ENCODE measurements at regions not wholly inside any gene's neighbourhood (a gene's known extent, or its start where the extent isn't known, plus 50 kb on each side); places are given as distances from the start of the nearest gene placed in this dataset.

GRCh38 chr14:101001311-101002069 lies 98.0 kb upstream of the RTL1 start:
- no peak for TF ChIP-seq MAX (IDR thresholded peaks at IDR 0.05; ENCODE audit: low read depth)
- TF ChIP-seq RFX5 (IDR thresholded peaks at IDR 0.05; ENCODE audit: low read length), result no peak
- no peak for TF ChIP-seq EZH2phosphoT487 (IDR thresholded peaks at IDR 0.05; ENCODE audit: borderline replicate concordance, low read depth)
- TF ChIP-seq FOXM1 (IDR thresholded peaks at IDR 0.05; ENCODE audit: low read depth), result no peak
- TF ChIP-seq CTCF (IDR thresholded peaks at IDR 0.05), result no peak
- no peak for TF ChIP-seq TAF1 (IDR thresholded peaks at IDR 0.05; ENCODE audit: borderline replicate concordance, low read depth, low read length)
- TF ChIP-seq CHD2 (IDR thresholded peaks at IDR 0.05; ENCODE audit: low read length, partially characterized antibody), result no peak
- no peak for TF ChIP-seq MXI1 (IDR thresholded peaks at IDR 0.05; ENCODE audit: low read depth, low read length)
- TF ChIP-seq TEAD4 (IDR thresholded peaks at IDR 0.05; ENCODE audit: borderline replicate concordance, insufficient read depth), result no peak
- no peak for TF ChIP-seq SMC3 (IDR thresholded peaks at IDR 0.05; ENCODE audit: low read depth, low read length)
- TF ChIP-seq ZBTB33 (IDR thresholded peaks at IDR 0.05; ENCODE audit: borderline replicate concordance, low read depth), result no peak
- TF ChIP-seq POLR2AphosphoS5 (IDR thresholded peaks at IDR 0.05; ENCODE audit: low read depth, low read length), result no peak

All from SK-N-SH (cell line).